SK-N-SH treated with all-trans-retinoic acid at 6 μM for 48 hours (cell line): ENCODE measurements at regions not wholly inside any gene's neighbourhood (a gene's known extent, or its start where the extent isn't known, plus 50 kb on each side); places are given as distances from the start of the nearest gene placed in this dataset.

Experiments used
- BACH2 ChIP-seq: fragments of 250-450 bp; sonication (Bioruptor Pico); IDR thresholded peaks from 2 replicates; pipeline ENCODE4 v1.9.0; 2021; ENCODE audit warnings: mild to moderate bottlenecking, borderline replicate concordance
- PATZ1 ChIP-seq: fragments of 250-450 bp; sonication (Bioruptor Pico); IDR thresholded peaks from 2 replicates; pipeline ENCODE4 v1.8.0; 2020; ENCODE audit warnings: mild to moderate bottlenecking, moderate library complexity, borderline replicate concordance
- ZNF565 ChIP-seq: fragments of 450-650 bp; formaldehyde crosslinking; conservative IDR thresholded peaks from 2 replicates; pipeline ENCODE4 v1.5.0; 2020; ENCODE audit warnings: low read depth, mild to moderate bottlenecking, moderate library complexity
- ZNF70 ChIP-seq: fragments of 450-650 bp; formaldehyde crosslinking; IDR thresholded peaks from 2 replicates; pipeline ENCODE4 v1.5.0; 2020; ENCODE audit warnings: mild to moderate bottlenecking, moderate library complexity

- TF ChIP-seq BACH2 (CRISPR knock-in tag), result no peak
- no peak for TF ChIP-seq ZNF70 (CRISPR knock-in tag)
- no peak for TF ChIP-seq ZNF565
- no peak for TF ChIP-seq PATZ1 (CRISPR knock-in tag)
These were observed 131.3 kb downstream of the LACC1 start for GRCh38 chr13:44011036-44011435.
